AG09319 (cell line): ENCODE measurements at regions not wholly inside any gene's neighbourhood (a gene's known extent, or its start where the extent isn't known, plus 50 kb on each side); places are given as distances from the start of the nearest gene placed in this dataset.

Source experiments
- DNase-seq: peaks from one replicate; pipeline ENCODE4 v3.0.0-alpha.2; 2010; ENCODE audit warnings: low read depth; ENCODE audit errors: extremely low read depth
- CTCF ChIP-seq: IDR thresholded peaks from 2 replicates; pipeline ENCODE4 v1.5.1; 2011; ENCODE audit warnings: low read depth, mild to moderate bottlenecking, inconsistent platforms, low read length, moderate library complexity

GRCh38 chr13:53336441-53337160 is 308.0 kb downstream of the OLFM4 start:
- no peak for TF ChIP-seq CTCF
- no peak for DNase-seq

- no peak for DNase-seq
- no peak for TF ChIP-seq CTCF
Measured at GRCh38 chr13:53338760-53339159, 310.1 kb downstream of the OLFM4 start.

- DNase-seq = no peak
- TF ChIP-seq CTCF = no peak
Measured at GRCh38 chr13:53340505-53341143, 312.0 kb downstream of the OLFM4 start.

GRCh38 chr13:53341144-53341510 is 312.5 kb downstream of the OLFM4 start:
- TF ChIP-seq CTCF = no peak

GRCh38 chr13:53342623-53343360 is 314.2 kb downstream of the OLFM4 start:
- DNase-seq = no peak
- no peak for TF ChIP-seq CTCF

More at GRCh38 chr13:53341144-53341510, 312.5 kb downstream of the OLFM4 start:
- DNase-seq = no peak

GRCh38 chr13:53343361-53343744 is 314.7 kb downstream of the OLFM4 start:
- no peak for DNase-seq
- TF ChIP-seq CTCF = no peak

- DNase-seq = no peak
- no peak for TF ChIP-seq CTCF
Measured at GRCh38 chr13:53351021-53351420, 322.4 kb downstream of the OLFM4 start.
